Ishikawa (cell line): ENCODE measurements at regions not wholly inside any gene's neighbourhood (a gene's known extent, or its start where the extent isn't known, plus 50 kb on each side); places are given as distances from the start of the nearest gene placed in this dataset.

Source experiments
- CREB1 ChIP-seq: IDR thresholded peaks from 2 replicates; pipeline ENCODE4 v1.6.1; 2012; ENCODE audit warnings: low read depth
- EGR1 ChIP-seq: IDR thresholded peaks from 2 replicates; pipeline ENCODE4 v1.6.1; 2012
- EP300 ChIP-seq: IDR thresholded peaks from 2 replicates; pipeline ENCODE4 v1.6.1; 2012; ENCODE audit warnings: borderline replicate concordance
- FOXM1 ChIP-seq: IDR thresholded peaks from 2 replicates; pipeline ENCODE4 v1.6.1; 2012; ENCODE audit warnings: low read depth, borderline replicate concordance
- NFIC ChIP-seq: IDR thresholded peaks from 2 replicates; pipeline ENCODE4 v1.6.1; 2012
- RAD21 ChIP-seq: IDR thresholded peaks from 2 replicates; pipeline ENCODE4 v1.6.1; 2012; ENCODE audit warnings: low read depth
- TAF1 ChIP-seq: IDR thresholded peaks from 2 replicates; pipeline ENCODE4 v1.6.1; 2012; ENCODE audit warnings: low read depth, mild to moderate bottlenecking
- TCF12 ChIP-seq: IDR thresholded peaks from 2 replicates; pipeline ENCODE4 v1.6.1; 2012; ENCODE audit warnings: low read depth
- TEAD4 ChIP-seq: IDR thresholded peaks from 2 replicates; pipeline ENCODE4 v1.6.1; 2012
- YY1 ChIP-seq: IDR thresholded peaks from 2 replicates; pipeline ENCODE4 v1.6.1; 2012; ENCODE audit warnings: low read depth
- ZBTB7A ChIP-seq: IDR thresholded peaks from 2 replicates; pipeline ENCODE4 v1.6.1; 2012; ENCODE audit warnings: low read depth
- TF ChIP-seq, protein P1 (sequence below): IDR thresholded peaks from 2 replicates; pipeline ENCODE4 v1.6.1; 2012; ENCODE audit warnings: low read depth, mild to moderate bottlenecking
- TF ChIP-seq, protein P2 (sequence below): IDR thresholded peaks from 2 replicates; pipeline ENCODE4 v1.6.1; 2012
- TF ChIP-seq, protein P3 (sequence below): IDR thresholded peaks from 2 replicates; pipeline ENCODE4 v1.6.1; 2012

DNA sequence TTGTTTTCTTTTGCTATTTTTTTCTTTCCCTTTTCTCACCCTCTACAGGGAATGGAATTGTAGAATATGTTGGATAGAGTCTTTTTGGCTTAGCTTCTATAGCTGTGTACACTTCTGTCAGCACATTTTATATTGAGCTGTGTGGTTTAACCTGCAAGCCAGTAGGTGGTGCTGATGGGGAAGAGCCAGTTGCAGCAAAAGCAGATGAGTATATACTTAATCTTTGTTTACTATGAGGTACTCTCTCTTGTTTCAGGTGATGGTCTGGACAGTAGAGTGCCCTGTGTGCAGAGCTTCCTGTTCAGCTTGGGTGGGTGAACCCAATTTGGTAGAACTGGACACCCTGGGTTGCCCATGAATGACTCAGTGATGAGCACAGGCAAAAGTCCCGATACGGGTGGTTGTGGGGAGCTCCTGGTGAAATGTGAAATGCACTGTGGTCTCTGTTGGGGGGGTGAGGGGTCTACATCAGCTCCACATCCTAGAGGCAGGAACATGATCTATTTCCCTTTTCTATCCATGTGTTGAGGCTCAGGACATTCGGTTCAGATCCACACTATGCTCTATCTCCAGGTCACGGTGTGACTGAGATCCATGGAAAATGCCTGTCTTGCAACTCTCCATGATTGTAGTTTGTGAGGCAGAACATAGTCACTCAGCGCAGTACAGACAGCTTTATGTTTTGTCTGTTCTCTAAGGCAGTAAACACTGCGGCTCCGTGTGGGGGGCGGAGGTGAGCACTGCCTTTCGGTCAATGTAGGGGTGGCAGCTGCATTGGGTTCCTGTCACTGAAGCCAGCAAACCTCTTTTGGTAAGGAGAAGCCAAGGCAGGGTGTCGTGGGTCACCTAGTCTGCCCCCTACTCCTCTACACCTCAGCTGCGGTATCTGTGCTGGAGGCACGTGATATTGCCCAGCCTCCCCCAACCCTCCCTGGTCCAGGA lies 353.2 kb downstream of the PRR16 start:
- TF ChIP-seq, protein P1, sequence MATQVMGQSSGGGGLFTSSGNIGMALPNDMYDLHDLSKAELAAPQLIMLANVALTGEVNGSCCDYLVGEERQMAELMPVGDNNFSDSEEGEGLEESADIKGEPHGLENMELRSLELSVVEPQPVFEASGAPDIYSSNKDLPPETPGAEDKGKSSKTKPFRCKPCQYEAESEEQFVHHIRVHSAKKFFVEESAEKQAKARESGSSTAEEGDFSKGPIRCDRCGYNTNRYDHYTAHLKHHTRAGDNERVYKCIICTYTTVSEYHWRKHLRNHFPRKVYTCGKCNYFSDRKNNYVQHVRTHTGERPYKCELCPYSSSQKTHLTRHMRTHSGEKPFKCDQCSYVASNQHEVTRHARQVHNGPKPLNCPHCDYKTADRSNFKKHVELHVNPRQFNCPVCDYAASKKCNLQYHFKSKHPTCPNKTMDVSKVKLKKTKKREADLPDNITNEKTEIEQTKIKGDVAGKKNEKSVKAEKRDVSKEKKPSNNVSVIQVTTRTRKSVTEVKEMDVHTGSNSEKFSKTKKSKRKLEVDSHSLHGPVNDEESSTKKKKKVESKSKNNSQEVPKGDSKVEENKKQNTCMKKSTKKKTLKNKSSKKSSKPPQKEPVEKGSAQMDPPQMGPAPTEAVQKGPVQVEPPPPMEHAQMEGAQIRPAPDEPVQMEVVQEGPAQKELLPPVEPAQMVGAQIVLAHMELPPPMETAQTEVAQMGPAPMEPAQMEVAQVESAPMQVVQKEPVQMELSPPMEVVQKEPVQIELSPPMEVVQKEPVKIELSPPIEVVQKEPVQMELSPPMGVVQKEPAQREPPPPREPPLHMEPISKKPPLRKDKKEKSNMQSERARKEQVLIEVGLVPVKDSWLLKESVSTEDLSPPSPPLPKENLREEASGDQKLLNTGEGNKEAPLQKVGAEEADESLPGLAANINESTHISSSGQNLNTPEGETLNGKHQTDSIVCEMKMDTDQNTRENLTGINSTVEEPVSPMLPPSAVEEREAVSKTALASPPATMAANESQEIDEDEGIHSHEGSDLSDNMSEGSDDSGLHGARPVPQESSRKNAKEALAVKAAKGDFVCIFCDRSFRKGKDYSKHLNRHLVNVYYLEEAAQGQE, result no peak
- no peak for TF ChIP-seq TAF1
- TF ChIP-seq RAD21, result peak; percentile 23; the same call in 1 of the 2 replicates

DNA sequence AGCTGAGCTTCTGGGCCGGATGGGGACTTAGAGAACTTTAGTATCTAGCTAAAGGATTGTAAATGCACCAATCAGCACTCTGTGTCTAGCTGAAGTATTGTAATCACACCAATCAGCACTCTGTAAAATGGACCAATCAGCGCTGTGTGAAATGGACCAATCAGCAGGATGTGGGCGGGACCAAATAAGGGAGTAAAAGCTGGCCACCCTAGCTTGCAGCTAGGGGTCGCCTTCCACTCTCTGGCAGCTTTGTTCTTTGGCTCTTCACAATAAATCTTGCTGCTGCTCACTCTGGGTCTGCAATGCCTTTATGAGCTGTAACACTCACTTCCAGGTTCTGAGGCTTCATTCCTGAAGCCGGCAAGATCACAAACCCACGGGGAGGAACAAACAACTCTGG lies 354.0 kb downstream of the PRR16 start:
- TF ChIP-seq NFIC (no peak), YY1 (no peak), FOXM1 (no peak), EP300 (no peak), TAF1 (no peak), CREB1 (no peak), TCF12 (no peak)
- TF ChIP-seq, protein P2, sequence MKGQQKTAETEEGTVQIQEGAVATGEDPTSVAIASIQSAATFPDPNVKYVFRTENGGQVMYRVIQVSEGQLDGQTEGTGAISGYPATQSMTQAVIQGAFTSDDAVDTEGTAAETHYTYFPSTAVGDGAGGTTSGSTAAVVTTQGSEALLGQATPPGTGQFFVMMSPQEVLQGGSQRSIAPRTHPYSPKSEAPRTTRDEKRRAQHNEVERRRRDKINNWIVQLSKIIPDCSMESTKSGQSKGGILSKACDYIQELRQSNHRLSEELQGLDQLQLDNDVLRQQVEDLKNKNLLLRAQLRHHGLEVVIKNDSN, result no peak

DNA sequence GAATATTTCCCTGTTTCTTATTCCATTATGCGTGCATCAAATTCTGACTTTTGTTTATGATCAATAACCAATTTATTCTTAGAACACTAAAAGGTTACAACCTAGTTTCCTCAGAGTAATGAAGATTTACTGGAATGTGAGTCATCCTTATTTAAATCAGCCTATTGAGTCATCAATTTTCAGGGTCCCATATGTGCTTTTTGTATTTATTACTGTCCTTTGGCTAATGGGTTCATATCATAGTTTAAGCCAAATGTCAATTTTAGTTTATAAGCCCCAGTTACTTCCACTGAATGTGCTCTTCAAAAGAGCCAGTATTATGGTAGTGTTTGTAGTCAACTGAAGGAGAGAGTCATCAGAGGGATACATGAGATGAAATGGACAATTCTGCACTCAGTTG lies 359.2 kb downstream of the PRR16 start:
- no peak for TF ChIP-seq CREB1
- TF ChIP-seq EP300, result no peak
- no peak for TF ChIP-seq TEAD4
- TF ChIP-seq, protein P1, result no peak

DNA sequence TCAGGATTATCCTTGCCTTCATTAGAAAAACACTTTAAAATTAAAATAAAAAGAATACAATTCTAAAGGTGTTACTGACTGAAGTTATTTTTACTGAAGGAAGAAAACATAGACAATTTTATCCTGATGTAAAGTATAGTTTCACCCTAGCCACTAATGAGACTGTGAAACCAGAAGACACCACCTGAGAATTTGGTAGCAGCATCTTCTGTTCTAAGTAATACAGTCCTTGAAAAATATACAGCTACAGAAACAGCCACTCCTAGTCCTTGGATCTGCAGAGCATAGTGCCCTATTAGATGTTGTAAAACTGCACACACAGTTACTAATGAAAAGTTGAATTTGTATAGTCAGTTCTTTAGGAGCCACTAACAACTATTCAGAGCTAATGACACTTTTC lies 377.7 kb downstream of the PRR16 start:
- TF ChIP-seq TCF12 (no peak), FOXM1 (no peak), NFIC (no peak), TAF1 (no peak), TEAD4 (no peak)

DNA sequence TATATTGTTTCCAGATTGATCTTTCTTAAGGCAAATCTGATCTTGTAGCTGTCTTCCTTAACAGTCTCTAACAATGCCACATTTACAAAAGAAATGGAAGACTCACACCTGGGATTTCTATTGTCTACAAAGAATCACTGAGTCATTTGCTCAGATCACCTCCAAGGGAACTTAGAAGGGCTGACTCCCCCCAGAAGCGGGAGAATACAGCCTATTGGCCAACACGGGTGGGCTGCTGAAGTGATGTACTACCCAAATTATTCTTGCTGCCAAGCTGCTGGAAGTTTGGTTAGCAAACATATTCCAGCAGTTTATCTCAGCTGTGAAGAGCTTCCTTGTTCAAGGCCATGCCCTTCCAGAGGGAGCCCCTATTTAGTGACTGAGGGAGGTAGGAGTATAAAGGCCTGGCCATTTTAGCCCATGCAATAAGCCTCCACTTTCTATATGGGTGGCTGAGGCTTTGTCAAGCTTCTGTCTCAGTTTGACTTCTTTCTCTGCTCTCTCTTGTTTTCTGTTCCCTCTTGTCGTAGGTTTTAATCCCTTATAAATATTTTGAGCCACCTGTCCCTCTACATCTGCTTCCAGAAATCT lies 379.4 kb downstream of the PRR16 start:
- TF ChIP-seq CREB1 (no peak), TAF1 (no peak), ZBTB7A (no peak), FOXM1 (no peak), EGR1 (no peak), TEAD4 (no peak), YY1 (no peak), TCF12 (no peak), NFIC (no peak), EP300 (no peak), RAD21 (no peak)
- TF ChIP-seq, protein P3, sequence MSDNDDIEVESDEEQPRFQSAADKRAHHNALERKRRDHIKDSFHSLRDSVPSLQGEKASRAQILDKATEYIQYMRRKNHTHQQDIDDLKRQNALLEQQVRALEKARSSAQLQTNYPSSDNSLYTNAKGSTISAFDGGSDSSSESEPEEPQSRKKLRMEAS, result no peak
- TF ChIP-seq, protein P2, result no peak
- TF ChIP-seq, protein P1, result no peak
